ENCODE measurements at regions not wholly inside any gene's neighbourhood (a gene's known extent, or its start where the extent isn't known, plus 50 kb on each side); places are given as distances from the start of the nearest gene placed in this dataset.

GRCh38 chr13:73262862-73263627 lies 204.2 kb downstream of the KLF5 start:
- TF ChIP-seq CTCF (conservative IDR thresholded peaks at IDR 0.05; ENCODE audit: low read depth, low read length): no peak
- TF ChIP-seq EZH2 (IDR thresholded peaks at IDR 0.05; ENCODE audit: low read length, unreplicated experiment): no peak

Measured in PC-3 (cell line).